ENCODE measurements at regions not wholly inside any gene's neighbourhood (a gene's known extent, or its start where the extent isn't known, plus 50 kb on each side); places are given as distances from the start of the nearest gene placed in this dataset.

DNA sequence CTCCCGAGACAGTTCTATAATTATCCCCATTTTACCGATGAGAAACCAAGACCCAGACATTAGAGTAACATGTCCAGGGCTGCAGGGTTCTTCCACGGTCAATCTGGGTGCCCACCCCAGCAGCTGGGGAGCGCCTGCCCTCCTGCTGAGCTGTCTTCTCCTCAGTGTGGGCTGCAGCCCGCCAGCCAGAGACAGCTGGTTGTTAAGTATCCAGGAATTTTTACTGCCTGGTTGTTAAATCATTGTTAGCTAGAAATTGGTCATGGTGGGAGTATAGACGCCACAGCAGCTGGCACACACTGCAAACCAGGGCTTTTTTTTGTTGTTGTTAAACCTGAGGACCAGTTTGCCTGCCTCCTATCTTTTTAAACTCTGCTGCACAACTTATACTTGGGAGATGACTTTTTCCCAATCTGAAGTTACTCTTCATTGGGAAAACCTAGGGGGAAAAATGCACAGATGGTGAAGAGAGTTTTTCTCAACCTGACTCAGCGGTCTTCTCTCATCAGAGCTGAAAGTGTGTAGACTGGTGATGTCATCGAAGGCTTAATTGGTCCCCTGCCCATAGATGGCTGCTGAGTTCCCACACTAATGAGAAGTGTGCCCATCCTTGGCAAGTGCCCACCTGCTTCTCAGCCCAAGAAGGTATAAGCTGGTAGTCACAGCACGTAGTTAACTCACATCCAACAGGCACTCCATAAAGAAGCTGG lies 208.6 kb downstream of the DRD1 start:
- Histone ChIP-seq H3K4me1 (ENCODE audit: insufficient read depth) (no peaks in the 10 kb centered on the region), H3K9me3 (no peaks in the 10 kb centered on the region), H3K27me3 (no peaks in the 10 kb centered on the region), H3K36me3 (no peaks in the 10 kb centered on the region), H3K4me3 (no peak overlapping the region), H3K27ac (no peak overlapping the region)
- no peak for DNase-seq
- TF ChIP-seq CTCF (IDR thresholded peaks at IDR 0.05) (no peak), POLR2A (IDR thresholded peaks at IDR 0.05) (no peak), EP300 (IDR thresholded peaks at IDR 0.05) (no peak)
- intact Hi-C loops (cut with DNase I) = no loop called here
- 33 to 37% (median 34%) methylated on average over 9 of the region's 9 CpGs for WGBS, 3 donors

GRCh38 chr5:175230299-175230698 lies 213.7 kb downstream of the DRD1 start:
- WGBS, 3 donors = 54 to 81% (median 62%) methylated on average over 7 of the region's 7 CpGs
- Histone ChIP-seq H3K9me3 (no peaks in the 10 kb centered on the region), H3K4me3 (no peak overlapping the region), H3K27ac (no peak overlapping the region), H3K4me1 (ENCODE audit: insufficient read depth) (no peaks in the 10 kb centered on the region), H3K36me3 (no peaks in the 10 kb centered on the region), H3K27me3 (no peaks in the 10 kb centered on the region)
- no peak for DNase-seq
- intact Hi-C loops (cut with DNase I) = no loop called here
- TF ChIP-seq CTCF (IDR thresholded peaks at IDR 0.05) (no peak), POLR2A (IDR thresholded peaks at IDR 0.05) (no peak), EP300 (IDR thresholded peaks at IDR 0.05) (no peak)

GRCh38 chr5:175226506-175226905 lies 217.5 kb downstream of the DRD1 start:
- intact Hi-C loops (cut with DNase I) = no loop called here
- no peak for TF ChIP-seq EP300 (IDR thresholded peaks at IDR 0.05)
- TF ChIP-seq POLR2A (IDR thresholded peaks at IDR 0.05) = no peak
- no peak for TF ChIP-seq CTCF (IDR thresholded peaks at IDR 0.05)
- 72 to 82% (median 77%) methylated on average over 1 of the region's 1 CpG for WGBS, 3 donors
- H3K4me3 ChIP-seq = no peak overlapping the region
- no peaks in the 10 kb centered on the region for H3K4me1 ChIP-seq (ENCODE audit: insufficient read depth)
- no peak overlapping the region for H3K27ac ChIP-seq
- H3K27me3 ChIP-seq = no peaks in the 10 kb centered on the region
- H3K36me3 ChIP-seq = no peaks in the 10 kb centered on the region
- H3K9me3 ChIP-seq = no peaks in the 10 kb centered on the region
- DNase-seq = no peak

DNA sequence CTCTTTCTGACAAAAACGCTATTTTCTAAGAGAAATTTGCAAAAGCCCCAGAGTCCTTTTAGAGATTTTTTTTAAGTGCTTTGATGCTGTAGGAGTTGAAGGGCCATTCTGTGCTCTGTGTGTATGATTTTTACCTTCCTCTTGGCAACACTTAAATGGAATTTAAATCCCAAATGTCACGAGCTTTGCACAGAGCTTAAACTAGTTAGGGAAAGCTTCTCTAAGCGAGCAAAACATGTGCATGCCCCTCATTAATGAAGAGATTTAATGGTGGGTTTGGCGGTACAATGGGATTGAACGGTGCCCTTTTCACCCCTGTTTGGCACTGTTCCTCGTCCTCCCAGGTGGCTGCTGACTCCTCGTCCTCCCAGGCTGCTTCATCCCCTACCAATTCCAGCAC lies 220.7 kb downstream of the DRD1 start:
- H3K4me3 ChIP-seq = no peak overlapping the region
- WGBS, 3 donors = 5 to 18% (median 6%) methylated on average over 7 of the region's 7 CpGs

DNA sequence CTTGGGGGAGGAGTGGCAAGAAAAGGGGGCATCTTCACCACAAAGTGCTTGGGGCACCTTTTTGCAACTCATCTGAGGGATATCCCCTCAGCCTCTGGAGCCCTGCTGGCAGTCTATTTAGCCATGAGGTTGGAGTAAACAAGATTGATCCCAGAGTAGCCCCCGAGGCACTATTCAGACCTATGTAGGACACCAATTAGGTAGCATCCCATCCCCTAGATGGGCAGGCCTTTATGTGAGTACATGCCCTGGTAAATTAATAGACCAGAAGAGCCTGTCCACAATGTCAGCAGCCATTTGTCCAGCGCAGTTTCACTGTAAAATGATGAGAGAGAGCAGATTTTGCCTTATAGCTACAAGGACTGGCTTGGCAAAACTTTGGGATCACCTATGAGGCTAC lies 221.4 kb downstream of the DRD1 start:
- Histone ChIP-seq H3K36me3 (no peaks in the 10 kb centered on the region), H3K9me3 (no peaks in the 10 kb centered on the region), H3K27me3 (no peaks in the 10 kb centered on the region), H3K27ac (no peak overlapping the region), H3K4me3 (no peak overlapping the region), H3K4me1 (ENCODE audit: insufficient read depth) (no peaks in the 10 kb centered on the region)
- 56 to 73% (median 62%) methylated on average over 2 of the region's 2 CpGs for WGBS, 3 donors
- intact Hi-C loops (cut with DNase I) = no loop called here
- TF ChIP-seq EP300 (IDR thresholded peaks at IDR 0.05) = no peak
- TF ChIP-seq CTCF (IDR thresholded peaks at IDR 0.05) = no peak
- no peak for TF ChIP-seq POLR2A (IDR thresholded peaks at IDR 0.05)
- DNase-seq = no peak

More for the DNA sequence above, 220.7 kb downstream of the DRD1 start:
- Histone ChIP-seq H3K36me3 (no peaks in the 10 kb centered on the region), H3K4me1 (ENCODE audit: insufficient read depth) (no peaks in the 10 kb centered on the region), H3K27ac (no peak overlapping the region), H3K9me3 (no peaks in the 10 kb centered on the region), H3K27me3 (no peaks in the 10 kb centered on the region)
- TF ChIP-seq EP300 (IDR thresholded peaks at IDR 0.05) = no peak
- intact Hi-C loops (cut with DNase I) = no loop called here
- DNase-seq = no peak

Measured in ovary (tissue), 7 donors.